ENCODE measurements at regions not wholly inside any gene's neighbourhood (a gene's known extent, or its start where the extent isn't known, plus 50 kb on each side); places are given as distances from the start of the nearest gene placed in this dataset.

DNA sequence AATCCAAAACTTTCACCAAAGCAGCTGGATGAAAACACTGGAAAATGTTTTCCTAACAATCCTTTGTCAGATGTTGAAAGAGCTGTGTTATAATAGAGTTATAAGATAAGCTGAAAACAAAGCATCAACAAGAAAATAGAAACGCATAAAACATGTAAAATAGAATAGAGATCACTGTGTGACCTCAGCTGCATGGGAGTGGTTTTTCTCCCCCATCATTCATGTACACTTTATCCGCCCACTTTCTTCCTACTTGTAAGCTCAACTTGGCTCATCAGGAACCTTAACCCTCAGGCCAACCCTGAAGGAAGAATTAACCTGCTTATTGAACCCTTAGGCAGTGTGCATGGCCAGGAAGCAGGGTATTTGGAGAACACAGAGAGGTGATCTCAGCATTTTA is 238.5 kb upstream of the PMFBP1 start:
- DNase-seq: no peak

DNA sequence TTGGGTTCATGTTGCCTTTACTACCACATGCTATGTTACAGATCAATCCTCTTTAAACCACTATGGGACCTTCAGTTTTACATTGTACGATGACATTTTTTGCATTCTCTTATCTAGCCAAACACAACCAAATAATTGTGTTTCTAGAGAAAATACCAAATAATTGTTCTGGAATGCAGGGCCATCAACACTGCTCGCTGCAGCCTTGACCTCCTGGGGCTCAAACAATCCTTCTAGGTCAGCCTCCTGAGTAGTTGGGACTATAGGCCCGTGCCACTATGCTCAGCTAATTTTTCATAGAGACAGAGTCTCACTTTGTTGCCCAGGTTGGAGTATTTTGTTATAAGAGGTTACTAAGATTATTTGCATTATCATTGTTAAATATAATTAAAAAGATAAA is 237.5 kb upstream of the PMFBP1 start:
- DNase-seq: no peak

DNA sequence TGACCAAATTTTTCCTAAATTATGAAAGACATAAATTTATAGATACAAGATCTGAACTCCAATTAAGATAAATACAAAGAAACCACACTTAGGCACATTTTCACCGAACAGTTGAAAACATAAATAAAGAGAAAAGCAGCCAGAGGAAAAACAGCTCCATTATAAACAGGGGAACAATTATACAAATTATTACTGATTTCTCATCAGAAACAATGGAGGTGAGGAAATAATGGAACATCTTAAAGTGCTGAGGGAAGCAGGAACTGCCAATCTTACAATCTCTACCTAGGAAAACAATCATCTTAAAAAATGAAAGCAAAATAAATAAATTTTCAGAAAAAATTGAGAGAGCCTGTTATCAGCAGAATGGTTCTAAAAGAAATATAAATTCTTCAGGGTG is 234.4 kb upstream of the PMFBP1 start:
- DNase-seq: no peak

DNA sequence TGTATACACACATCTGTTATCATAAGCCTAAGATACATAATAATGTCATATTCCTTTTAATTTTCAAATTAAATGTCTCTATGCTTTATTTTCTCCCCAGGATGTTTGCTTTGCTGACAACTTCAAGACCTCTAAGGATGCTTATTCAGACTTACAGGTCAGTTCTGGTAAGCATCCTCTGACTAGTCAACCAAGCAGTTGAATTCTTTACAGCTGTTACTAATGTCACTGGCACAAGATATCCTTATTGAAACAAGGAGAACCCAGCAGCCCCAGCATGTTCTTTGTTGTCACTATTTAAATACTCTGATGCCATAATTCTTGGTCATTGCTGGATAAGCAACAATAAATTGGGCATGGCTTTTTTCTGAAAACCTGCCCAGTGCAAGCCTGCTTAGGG is 232.3 kb upstream of the PMFBP1 start:
- DNase-seq: no peak

DNA sequence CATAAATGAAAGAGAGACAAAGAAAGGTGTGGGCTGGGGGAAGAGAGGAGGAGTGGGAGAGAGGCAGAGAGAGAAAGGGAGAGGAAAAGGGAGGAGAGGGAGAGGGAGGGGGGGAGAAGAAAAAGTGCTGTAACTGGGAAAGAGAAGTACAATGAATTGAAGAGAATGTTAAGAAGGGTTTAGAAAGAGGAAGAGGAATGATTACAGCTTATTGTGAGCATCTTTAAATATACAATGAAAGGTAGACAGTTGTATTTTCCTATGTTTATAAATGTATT is 229.1 kb upstream of the PMFBP1 start:
- DNase-seq: no peak

DNA sequence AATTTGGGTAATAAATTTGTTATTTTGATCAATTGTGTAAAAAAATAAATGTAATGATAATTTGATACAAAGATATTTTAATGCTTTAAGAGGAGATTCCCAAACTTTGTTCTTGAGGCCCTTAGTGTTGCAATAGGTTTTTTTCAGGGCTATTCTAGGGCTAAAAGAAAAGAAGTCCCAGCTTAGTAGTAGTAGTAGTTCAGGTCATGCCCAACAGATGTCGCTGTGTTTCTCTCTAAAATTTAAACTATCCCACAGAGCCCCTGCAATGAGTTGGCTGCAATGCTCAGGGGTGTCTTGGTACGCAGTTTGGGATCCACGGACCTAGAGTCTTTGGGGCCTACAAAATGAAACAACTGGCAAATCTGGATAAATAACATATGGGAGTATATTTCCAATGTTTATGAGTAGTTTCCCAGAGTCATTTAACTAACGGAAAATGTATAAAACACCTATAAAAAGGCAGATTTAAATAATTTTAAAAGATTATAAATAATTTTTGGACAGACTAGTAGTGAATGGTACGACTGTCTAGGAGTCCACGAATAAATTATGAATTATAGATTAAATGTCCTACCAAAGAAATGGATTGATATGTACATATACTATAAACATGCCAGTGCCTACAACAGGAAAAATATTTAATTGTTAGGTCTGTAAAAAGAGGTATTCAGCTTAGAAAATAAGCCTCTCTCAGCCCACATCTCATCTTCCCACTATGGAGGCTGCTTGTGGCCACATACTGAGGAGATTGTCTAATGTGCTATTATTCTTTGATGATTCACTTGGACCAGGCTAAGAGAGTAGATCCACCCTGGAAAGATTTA is 228.5 kb upstream of the PMFBP1 start:
- DNase-seq: peak in 26 of 51 donors; percentile 0 to 64 (median 22)

DNA sequence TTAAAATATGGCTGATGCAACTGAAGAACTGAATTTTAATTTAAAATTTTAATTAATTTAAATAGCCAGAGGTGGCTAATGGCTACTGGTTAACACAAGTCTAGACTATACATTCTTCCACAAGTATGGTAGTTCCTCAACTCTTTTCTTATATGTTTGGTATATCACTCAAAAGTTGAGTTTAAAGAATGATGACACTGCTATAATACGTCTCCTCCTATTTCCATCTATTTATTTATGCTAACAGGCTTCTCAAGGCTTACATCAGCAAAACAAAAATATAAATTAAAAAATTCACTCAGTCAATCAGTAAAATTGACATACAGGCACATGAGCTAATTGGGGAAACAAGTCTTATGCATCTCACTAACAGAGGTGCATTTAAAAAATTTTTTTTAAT is 227.9 kb upstream of the PMFBP1 start:
- no peak for DNase-seq

DNA sequence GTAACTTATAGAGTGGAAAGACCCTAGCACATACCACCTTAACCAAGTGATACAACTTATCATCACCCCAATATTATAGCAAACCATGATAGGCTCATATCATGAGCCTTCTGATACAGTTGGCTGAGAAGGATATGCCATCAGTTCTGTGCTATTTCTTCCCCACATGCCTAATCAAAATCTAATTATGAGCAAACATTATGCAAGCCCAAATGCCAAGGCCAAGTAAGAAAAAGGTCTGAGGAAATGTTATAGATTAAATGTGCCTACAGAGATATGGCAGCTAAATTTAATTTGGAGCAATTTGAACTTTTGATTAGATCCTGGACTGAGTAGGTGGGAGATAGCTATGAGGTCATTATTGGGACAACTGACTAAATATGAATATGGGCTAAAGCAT is 225.9 kb upstream of the PMFBP1 start:
- DNase-seq: no peak

DNA sequence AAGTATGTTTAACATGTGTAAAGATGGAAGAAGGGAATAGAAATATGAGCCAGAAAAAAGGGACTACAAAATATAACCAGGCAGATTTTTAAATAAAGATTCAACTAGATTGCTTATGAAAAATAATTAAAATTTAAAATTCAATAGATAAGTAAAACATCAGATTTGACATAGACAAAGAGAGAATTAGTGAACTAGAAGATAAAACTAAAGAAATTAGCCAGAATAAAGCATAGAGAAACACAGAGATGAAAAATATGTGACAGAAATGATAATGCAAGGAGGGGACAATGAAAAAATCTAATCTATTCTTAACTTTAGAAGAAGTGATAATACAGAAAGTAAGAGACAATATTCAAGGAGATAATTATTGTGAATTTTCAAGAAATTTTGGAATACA is 222.6 kb upstream of the PMFBP1 start:
- no peak for DNase-seq

DNA sequence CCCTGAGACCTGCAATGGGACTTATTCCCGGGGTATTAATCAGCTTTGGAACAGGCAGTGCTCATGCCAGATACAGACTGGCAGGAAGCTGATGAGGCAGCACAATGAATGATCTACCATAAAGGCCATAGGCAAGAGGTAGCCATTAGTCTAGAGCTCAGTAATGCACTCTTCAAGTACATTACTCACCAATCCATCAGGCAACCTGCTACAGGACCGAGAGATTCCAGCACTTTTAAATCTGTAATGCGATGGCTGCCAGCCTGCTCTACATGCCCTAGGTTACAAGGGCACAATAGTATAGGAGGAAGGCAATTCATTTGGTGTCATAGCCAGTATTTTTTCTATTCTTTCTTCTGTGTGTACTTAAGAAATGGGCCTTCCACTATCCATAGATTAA is 217.8 kb upstream of the PMFBP1 start:
- no peak for DNase-seq

DNA sequence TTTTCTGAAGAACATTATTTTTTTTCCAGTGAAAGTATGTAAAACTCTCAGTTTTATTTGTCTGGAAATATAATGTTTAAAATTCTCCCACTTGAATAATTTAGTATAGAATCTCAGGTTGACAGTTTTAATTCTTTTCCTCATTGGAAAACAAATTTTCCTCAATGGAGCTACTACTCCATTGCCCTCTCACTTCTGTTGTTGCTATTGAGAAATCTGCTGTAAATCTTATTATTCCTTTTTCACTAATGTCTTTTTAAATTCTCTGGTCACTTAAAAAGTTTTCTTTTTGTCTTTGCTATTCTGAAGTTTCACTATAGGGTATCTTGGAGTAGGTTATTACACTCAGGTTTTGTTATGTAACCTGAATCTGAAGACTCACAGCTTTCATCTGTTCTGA is 216.1 kb upstream of the PMFBP1 start:
- no peak for DNase-seq

DNA sequence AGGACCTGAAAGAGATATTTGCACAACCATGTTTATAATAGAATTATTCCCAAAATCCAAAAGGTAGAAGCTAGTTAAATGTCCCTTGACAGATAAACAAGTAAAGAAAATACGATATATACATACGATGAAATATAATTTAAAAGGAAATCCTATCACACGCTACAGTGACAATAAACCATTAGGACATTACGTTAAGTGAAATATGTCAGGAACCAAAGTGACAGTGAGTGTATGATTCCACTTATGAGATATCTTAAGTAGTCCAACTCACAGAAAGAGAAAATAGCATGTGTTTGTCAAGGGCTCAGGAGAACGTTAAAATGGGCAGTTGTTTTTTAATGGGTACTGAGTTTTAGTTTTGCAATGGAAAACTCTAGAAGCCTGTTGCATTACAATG is 212.7 kb upstream of the PMFBP1 start:
- DNase-seq: no peak

DNA sequence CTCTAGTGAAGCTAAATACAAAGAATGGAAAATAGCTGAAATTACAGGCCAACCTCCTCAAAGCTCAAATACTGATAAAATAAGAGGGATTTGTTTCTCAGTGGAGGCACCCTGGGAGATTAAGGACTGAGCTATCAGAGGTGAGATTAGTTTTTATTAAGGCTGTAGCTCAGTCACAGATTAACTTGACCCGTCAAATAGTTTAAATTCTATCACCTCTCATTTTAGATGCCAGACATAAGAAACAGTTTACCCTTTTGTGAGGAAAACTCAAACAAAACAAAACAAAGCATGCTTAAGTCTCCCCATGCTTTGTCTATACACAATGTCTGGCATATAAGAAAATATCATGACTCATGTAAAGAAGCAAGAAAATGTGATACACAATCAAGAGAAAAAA is 208.3 kb upstream of the PMFBP1 start:
- DNase-seq: no peak

DNA sequence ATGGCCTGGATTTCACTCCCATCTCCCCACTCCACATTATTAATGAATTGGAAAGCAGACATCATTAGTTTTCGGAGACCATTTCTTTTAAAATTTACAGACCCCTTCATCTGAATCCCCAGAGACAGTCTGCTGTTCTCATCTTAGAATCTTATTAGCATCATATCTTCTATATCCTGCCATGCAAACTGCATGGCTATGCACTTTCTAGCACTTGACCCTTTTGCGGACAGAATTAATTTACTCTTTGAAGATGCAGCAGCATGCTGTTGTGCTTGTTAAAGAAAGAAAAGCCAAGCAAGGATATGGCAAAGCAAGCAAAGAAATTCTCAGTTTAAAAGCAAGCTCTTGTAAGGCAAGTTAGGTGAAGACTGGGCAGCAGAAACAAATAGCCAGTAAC is 201.2 kb upstream of the PMFBP1 start:
- no peak for DNase-seq

DNA sequence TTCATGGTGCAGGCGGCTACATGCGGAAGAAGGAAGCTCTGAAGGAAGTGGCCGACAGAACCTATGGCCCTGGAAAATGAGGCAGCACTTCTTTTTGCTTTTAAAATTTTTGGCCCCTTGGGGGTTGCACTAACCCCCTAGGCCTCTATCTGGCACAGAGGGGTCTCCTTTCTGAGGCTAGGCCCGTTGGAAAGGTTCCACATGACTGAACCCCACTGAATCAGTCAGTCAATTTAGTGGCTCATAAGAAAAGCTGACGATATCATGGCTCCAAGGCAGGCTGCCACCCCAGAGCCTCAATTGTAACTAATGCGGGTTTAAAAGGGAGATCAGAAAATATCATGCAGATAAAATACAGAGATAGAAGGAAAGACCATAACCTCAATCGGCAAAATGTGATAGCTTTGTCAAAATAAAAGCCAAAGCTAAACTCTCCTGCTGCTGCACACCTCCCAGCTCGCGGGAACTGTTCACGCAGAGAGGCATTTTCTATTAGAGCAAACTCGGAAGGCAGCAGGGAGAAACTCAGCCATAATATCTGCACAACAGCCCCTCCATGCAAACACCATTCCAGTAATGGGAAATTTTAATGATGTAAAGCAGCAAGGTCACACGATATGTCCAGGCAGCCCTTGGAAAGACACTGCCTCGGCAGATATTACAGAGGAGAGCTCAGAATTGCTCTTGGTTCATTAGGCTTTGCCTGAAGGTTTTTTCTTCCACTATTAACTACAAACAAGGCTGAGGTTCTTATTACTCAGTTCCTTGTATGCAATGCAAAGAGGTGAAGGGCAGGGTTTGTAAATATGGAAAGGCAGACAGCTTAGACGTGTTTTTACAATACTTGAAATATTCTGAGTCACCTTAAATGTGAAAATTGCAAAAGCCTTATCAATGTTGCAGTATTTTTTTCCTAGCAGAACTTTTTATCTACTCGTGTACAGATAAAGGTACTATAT is 200.4 kb upstream of the PMFBP1 start:
- DNase-seq: no peak

DNA sequence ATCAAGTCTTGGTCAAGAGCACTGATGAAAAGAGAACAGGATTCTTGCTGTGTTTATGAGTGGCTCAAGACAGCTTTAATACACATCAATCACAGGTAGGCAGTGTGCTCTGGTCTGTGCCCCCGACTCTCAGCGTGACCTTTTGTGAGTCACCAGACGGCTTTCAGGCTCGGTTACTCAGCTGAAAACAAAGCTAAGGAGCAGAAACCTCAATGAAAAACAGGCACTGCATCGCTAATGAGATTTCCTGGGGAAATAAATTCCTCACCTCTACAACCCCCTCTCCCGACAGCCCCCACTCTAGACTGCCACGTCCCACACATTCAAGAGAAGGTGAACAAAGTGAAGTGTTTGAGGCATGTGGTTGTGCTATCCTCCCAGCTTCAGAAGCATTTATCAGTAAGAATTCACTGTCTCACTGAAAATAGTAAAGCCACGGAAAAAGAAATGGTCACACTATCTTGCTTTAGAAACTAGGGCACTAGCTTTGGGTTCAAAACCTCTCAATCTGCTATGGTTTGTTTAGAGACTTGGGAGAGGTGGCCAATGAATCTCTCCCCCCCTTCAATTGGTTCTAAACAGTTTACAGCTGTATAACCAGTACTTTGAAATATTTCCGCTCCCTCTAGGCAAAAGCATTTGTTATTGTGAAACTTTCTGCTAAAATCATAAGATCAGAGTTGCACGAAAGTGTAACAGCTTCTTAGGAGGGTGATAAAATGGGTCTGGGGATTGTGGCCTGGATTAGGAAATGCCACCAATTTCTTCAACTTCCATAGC is 199.5 kb upstream of the PMFBP1 start:
- DNase-seq: peak in 1 of 51 donors; percentile 6

DNA sequence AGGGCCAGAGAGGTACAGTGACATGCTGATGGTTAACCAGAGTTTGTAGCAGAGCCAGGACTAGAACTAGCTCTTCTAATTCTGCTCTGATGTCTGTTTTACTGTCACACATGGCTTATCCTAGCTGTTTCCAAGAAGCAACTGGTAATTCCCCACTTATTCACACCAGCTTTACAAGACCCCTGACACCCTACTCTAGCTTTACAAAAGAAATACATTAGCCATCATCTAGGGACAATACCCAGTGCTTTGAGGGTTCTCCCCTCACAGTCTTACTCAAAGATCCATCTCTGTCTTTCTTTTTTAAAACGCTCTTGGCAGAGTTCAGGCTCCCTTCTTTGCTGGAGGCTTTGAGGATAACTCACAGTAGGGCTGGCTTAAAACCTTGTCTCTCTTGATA is 197.3 kb upstream of the PMFBP1 start:
- no peak for DNase-seq

DNA sequence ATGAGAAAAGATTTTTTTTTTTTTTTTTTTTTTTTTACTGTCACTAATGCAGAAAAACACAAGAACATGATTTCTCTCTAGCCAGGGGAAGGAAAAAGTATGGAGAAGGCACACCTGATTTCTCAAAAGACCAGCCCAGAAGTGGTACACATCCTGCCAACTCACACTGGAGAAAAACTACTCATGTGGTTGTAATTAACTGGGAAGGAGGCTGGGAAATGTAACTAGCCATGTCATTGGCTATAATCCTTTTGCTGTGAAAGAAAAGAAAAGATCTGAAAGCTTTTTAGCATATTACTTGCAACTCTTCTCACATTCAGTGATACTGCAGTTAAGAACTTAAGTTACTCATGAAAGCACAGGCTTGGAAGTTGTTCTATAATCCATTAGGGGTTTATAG is 195.9 kb upstream of the PMFBP1 start:
- no peak for DNase-seq

DNA sequence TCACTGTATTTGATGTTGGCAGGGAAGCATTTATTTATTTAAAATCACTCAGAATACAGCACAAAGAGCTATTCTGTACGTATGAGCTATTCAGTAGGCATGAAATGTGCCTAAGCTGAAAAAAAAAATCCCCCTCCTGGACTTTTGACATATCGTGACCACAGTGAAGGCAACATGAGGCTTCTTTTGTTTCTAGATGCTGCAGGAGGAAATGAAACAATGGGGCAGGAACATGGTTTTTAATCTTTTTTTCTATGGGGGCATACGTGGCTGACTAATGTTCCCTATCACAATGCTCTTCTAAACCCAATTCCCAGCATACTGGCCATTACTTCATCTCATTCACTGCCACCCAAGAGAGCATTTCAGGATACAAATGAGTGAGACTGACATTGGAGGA is 191.0 kb upstream of the PMFBP1 start:
- no peak for DNase-seq

DNA sequence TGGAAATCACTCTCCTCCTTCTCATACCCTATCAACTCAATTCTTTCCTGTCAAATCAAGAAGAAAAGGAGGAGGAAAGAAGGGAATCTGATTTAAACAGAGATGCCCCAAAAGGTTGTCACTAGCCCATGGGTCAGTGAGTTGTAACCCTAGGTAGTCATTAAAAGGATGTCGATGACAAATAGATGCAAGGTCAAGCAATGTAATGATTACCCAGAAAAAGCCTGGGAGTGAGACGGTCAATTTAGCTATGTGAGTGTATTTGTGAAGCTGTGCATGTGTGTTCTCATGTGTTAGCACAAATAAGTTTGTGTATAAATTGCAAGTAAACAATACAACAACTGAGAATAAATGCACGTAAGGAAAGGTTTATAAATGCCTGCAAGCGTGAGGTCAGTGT is 190.5 kb upstream of the PMFBP1 start:
- no peak for DNase-seq

DNA sequence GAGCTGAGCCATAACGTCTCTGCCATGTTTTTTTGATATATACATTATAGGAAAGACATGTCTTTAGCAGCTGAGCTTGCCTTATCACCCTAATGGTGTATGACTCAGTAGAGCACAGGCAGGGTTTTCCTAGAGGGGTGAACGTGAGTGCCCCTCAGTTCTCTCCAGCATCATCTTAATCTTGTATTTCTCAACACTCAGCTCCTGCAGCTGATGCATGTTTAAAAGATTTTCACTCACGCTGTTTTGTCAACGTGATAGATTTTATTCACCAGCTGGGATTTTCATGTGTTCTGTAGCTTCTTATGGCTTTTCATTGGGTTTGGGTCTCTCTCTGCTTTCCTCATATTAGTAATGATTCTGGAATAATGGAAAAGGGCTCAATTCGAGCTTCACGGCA is 186.0 kb upstream of the PMFBP1 start:
- DNase-seq: no peak

DNA sequence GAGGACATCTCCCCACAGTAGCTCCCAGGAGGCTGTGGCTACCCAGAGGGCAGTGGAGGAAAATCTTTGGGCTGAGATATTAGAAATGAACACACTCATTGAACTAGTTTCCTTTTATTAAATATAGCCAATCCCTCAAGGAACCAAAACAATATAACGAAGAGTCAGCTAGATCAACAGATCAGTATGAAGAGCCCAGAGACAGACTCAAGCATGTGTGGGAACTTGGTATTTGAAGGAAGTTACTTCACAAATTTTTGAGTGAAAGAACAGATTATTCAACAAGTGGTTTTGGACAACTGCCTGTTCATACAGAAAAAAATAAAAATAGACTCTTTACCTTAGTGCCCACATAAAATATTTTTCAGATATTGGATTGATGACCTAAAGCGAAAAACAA is 183.6 kb upstream of the PMFBP1 start:
- DNase-seq: no peak
